ENCODE measurements at regions not wholly inside any gene's neighbourhood (a gene's known extent, or its start where the extent isn't known, plus 50 kb on each side); places are given as distances from the start of the nearest gene placed in this dataset.

DNA sequence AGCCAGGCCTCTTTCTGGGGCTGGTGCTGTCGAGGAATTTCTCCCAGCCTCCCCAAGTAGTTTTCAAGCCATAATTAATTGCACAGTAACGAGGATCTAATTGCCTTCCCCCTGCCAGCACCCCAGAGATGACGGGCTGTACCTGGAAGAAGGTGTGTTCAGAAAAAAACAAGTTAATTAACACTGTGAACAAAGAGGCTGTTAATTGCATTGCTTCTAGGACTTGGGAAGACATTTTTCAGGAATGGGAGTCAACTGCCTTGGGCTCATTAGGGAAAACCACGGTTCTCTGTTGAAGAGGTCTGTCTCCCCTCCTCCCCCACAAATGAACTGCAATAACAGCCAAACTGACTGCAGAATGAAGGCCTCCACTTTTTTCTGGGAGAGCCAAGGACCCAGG is 176.7 kb downstream of the CCT6B start:
- no peaks in the 10 kb centered on the region for H3K27me3 ChIP-seq (ENCODE audit: control insufficient read depth, insufficient read depth, low read length)
- TF ChIP-seq CTCF (conservative IDR thresholded peaks at IDR 0.05 in 1 of 2, IDR thresholded peaks at IDR 0.05 in 1 of 2; ENCODE audit: low read depth in 1 of 2, low read length in 2 of 2) (no peak), EZH2 (IDR thresholded peaks at IDR 0.05; ENCODE audit: low read length, missing control alignments) (no peak)
- no peaks in the 10 kb centered on the region for H4K20me1 ChIP-seq (ENCODE audit: control insufficient read depth, extremely low read depth, insufficient read depth, low read length)
- no peak overlapping the region for H3K4me3 ChIP-seq (replicated peaks in 1 of 4; ENCODE audit: control extremely low read depth in 1 of 4, insufficient read depth in 1 of 4, low read depth in 3 of 4, low read length in 4 of 4)
- H3K36me3 ChIP-seq (ENCODE audit: control insufficient read depth, insufficient read depth, low read length): no peaks in the 10 kb centered on the region
- H3K27ac ChIP-seq (ENCODE audit: insufficient read depth, low read length): no peak overlapping the region
- no peak overlapping the region for H2AFZ ChIP-seq (ENCODE audit: low read length)
- H3K4me1 ChIP-seq (ENCODE audit: control insufficient read depth, extremely low read depth, insufficient read depth, low read length): no peaks in the 10 kb centered on the region
- no peak overlapping the region for H3K9ac ChIP-seq (ENCODE audit: insufficient read depth, low read length)
- H3K9me3 ChIP-seq (ENCODE audit: control insufficient read depth, insufficient read depth, low read depth, low read length): no peaks in the 10 kb centered on the region
- no peaks in the 10 kb centered on the region for H3K79me2 ChIP-seq (ENCODE audit: control insufficient read depth, insufficient read depth, low read length)
- no peak overlapping the region for H3K4me2 ChIP-seq (ENCODE audit: extremely low read depth, insufficient read depth, low read length)
- DNase-seq (ENCODE audit: low read depth in 2 of 2): no peak

DNA sequence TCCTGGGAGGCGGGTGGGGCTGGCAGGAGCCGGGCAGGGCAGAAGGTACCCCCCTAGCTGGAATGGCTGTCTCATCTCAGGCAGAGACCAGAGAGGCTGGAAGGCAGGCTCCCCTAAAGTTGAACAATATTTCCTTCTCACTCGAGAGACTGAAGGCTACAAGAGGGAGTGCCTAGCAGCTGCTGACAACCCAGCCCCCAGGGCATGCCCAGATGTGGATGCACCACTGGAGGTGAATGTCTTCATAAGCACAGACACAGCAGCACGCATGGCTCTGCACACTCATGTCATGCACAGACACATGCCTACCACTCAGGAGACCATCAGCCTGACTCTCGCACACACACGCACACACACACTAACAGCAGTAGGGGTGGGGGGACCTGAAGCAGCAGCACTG is 179.0 kb downstream of the CCT6B start:
- Histone ChIP-seq H3K36me3 (ENCODE audit: control insufficient read depth, insufficient read depth, low read length) (no peaks in the 10 kb centered on the region), H3K9ac (ENCODE audit: insufficient read depth, low read length) (no peak overlapping the region), H3K4me2 (ENCODE audit: extremely low read depth, insufficient read depth, low read length) (no peak overlapping the region), H4K20me1 (ENCODE audit: control insufficient read depth, extremely low read depth, insufficient read depth, low read length) (no peaks in the 10 kb centered on the region), H3K27me3 (ENCODE audit: control insufficient read depth, insufficient read depth, low read length) (no peaks in the 10 kb centered on the region), H3K79me2 (ENCODE audit: control insufficient read depth, insufficient read depth, low read length) (no peaks in the 10 kb centered on the region), H2AFZ (ENCODE audit: low read length) (no peak overlapping the region), H3K27ac (ENCODE audit: insufficient read depth, low read length) (no peak overlapping the region), H3K4me3 (replicated peaks in 1 of 4; ENCODE audit: control extremely low read depth in 1 of 4, insufficient read depth in 1 of 4, low read depth in 3 of 4, low read length in 4 of 4) (no peak overlapping the region), H3K4me1 (ENCODE audit: control insufficient read depth, extremely low read depth, insufficient read depth, low read length) (no peaks in the 10 kb centered on the region), H3K9me3 (ENCODE audit: control insufficient read depth, insufficient read depth, low read depth, low read length) (no peaks in the 10 kb centered on the region)
- TF ChIP-seq CTCF (conservative IDR thresholded peaks at IDR 0.05 in 1 of 2, IDR thresholded peaks at IDR 0.05 in 1 of 2; ENCODE audit: low read depth in 1 of 2, low read length in 2 of 2) (no peak), EZH2 (IDR thresholded peaks at IDR 0.05; ENCODE audit: low read length, missing control alignments) (no peak)
- no peak for DNase-seq (ENCODE audit: low read depth in 2 of 2)

DNA sequence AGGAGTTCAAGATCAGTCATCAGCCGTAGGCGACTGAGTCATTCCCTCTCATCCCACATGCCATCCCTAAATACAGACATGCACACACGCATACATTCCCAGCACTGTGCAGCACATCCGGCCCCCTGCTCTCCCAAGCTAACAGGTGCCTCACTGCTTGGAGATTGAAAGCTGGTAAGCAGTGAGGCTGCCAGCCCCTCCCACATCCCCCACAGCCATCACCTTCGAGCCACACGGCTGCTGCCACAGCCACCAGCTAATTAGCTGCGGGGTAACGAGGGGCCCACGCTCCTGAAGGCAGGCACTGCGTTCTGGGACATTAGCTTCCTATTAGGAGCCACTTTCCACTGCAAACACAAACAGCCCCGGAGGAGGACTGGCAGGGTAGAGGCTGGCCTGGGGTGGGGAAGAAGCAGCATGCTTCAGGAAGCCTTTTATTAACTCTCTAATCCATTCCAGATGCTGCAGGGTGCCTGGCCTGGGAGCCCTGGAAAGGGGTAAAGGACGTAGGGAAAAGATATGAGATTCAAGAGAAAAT is 179.6 kb downstream of the CCT6B start:
- Histone ChIP-seq H3K4me3 (replicated peaks in 1 of 4; ENCODE audit: control extremely low read depth in 1 of 4, insufficient read depth in 1 of 4, low read depth in 3 of 4, low read length in 4 of 4) (no peak overlapping the region), H3K4me1 (ENCODE audit: control insufficient read depth, extremely low read depth, insufficient read depth, low read length) (no peaks in the 10 kb centered on the region), H3K79me2 (ENCODE audit: control insufficient read depth, insufficient read depth, low read length) (no peaks in the 10 kb centered on the region), H3K4me2 (ENCODE audit: extremely low read depth, insufficient read depth, low read length) (no peak overlapping the region), H3K27ac (ENCODE audit: insufficient read depth, low read length) (no peak overlapping the region), H3K9me3 (ENCODE audit: control insufficient read depth, insufficient read depth, low read depth, low read length) (no peaks in the 10 kb centered on the region), H3K27me3 (ENCODE audit: control insufficient read depth, insufficient read depth, low read length) (no peaks in the 10 kb centered on the region), H2AFZ (ENCODE audit: low read length) (no peak overlapping the region), H3K9ac (ENCODE audit: insufficient read depth, low read length) (no peak overlapping the region), H4K20me1 (ENCODE audit: control insufficient read depth, extremely low read depth, insufficient read depth, low read length) (no peaks in the 10 kb centered on the region), H3K36me3 (ENCODE audit: control insufficient read depth, insufficient read depth, low read length) (no peaks in the 10 kb centered on the region)
- DNase-seq (ENCODE audit: low read depth in 2 of 2): no peak
- TF ChIP-seq EZH2 (IDR thresholded peaks at IDR 0.05; ENCODE audit: low read length, missing control alignments): no peak

All from fibroblast of lung (primary cell).